Liver (tissue), 7 donors: ENCODE measurements at regions not wholly inside any gene's neighbourhood (a gene's known extent, or its start where the extent isn't known, plus 50 kb on each side); places are given as distances from the start of the nearest gene placed in this dataset.

Experiments used
- DNase-seq: peaks from one replicate; pipeline ENCODE4 v3.0.0-alpha.2; 2017; ENCODE audit warnings: low spot score
- H3K27ac ChIP-seq, 2 donors: one replicate each; pipeline ENCODE4 v1.7.0; 2013; ENCODE audit warnings: inconsistent platforms in 2 of 2, low read length in 2 of 2, control low read depth in 1 of 2, low read depth in 1 of 2, mild to moderate bottlenecking in 1 of 2
- H3K27me3 ChIP-seq, 4 donors: one replicate each; pipeline versions ENCODE4 v1.6.1 to v1.7.0; 2013; ENCODE audit warnings: low read length in 3 of 4, inconsistent platforms in 1 of 4, mild to moderate bottlenecking in 1 of 4, moderate library complexity in 1 of 4; ENCODE audit not compliant: control insufficient read depth in 4 of 4, insufficient read depth in 4 of 4
- H3K36me3 ChIP-seq, 4 donors: one replicate each; pipeline versions ENCODE4 v1.6.1 to v1.7.0; 2013; ENCODE audit warnings: low read length in 3 of 4, mild to moderate bottlenecking in 3 of 4, low read depth in 1 of 4, moderate library complexity in 1 of 4; ENCODE audit not compliant: control insufficient read depth in 4 of 4, insufficient read depth in 3 of 4
- H3K4me1 ChIP-seq, 4 donors: one replicate each; pipeline versions ENCODE4 v1.6.1 to v1.7.0; 2013; ENCODE audit warnings: low read length in 3 of 4, mild to moderate bottlenecking in 3 of 4, moderate library complexity in 1 of 4; ENCODE audit not compliant: control insufficient read depth in 4 of 4, insufficient read depth in 4 of 4
- H3K4me3 ChIP-seq, 3 donors: one replicate each; pipeline versions ENCODE4 v1.6.1 to v1.7.0; 2013; ENCODE audit warnings: low read length in 3 of 3, control low read depth in 1 of 3, low read depth in 1 of 3, mild to moderate bottlenecking in 1 of 3
- H3K9ac ChIP-seq, 2 donors: one replicate each; pipeline ENCODE4 v1.7.0; 2013; ENCODE audit warnings: low read length in 2 of 2, mild to moderate bottlenecking in 2 of 2, moderate library complexity in 2 of 2, control low read depth in 1 of 2, low read depth in 1 of 2
- H3K9me3 ChIP-seq, 4 donors: one replicate each; pipeline versions ENCODE4 v1.6.1 to v1.7.0; 2013; ENCODE audit warnings: low read length in 3 of 4; ENCODE audit not compliant: control insufficient read depth in 4 of 4
- ATF3 ChIP-seq: IDR thresholded peaks from 2 replicates; pipeline ENCODE4 v1.6.1; 2016; ENCODE audit warnings: antibody characterized with exemption
- EGR1 ChIP-seq, 2 donors: IDR thresholded peaks; 2 replicates each; pipeline ENCODE4 v1.6.1; 2016 to 2018; ENCODE audit warnings: antibody characterized with exemption in 2 of 2, low read depth in 2 of 2
- FOXA1 ChIP-seq: IDR thresholded peaks from 2 replicates; pipeline ENCODE4 v1.6.1; 2016; ENCODE audit warnings: antibody characterized with exemption
- GABPA ChIP-seq, 2 donors: IDR thresholded peaks in 1 of 2; conservative IDR thresholded peaks in 1 of 2; 2 replicates each; pipeline ENCODE4 v1.6.1; 2016; ENCODE audit warnings: antibody characterized with exemption in 2 of 2, mild to moderate bottlenecking in 1 of 2, moderate library complexity in 1 of 2
- HNF4A ChIP-seq, 2 donors: conservative IDR thresholded peaks; 2 replicates each; pipeline ENCODE4 v1.6.1; 2016; ENCODE audit warnings: antibody characterized with exemption in 2 of 2, mild to moderate bottlenecking in 2 of 2
- HNF4G ChIP-seq: IDR thresholded peaks from 2 replicates; pipeline ENCODE4 v1.6.1; 2016; ENCODE audit warnings: antibody characterized with exemption
- JUND ChIP-seq, 2 donors: IDR thresholded peaks; 2 replicates each; pipeline ENCODE4 v1.6.1; 2016; ENCODE audit warnings: antibody characterized with exemption in 2 of 2
- MAX ChIP-seq: IDR thresholded peaks from 2 replicates; pipeline ENCODE4 v1.6.1; 2016; ENCODE audit warnings: antibody characterized with exemption
- NR2F2 ChIP-seq: IDR thresholded peaks from 2 replicates; pipeline ENCODE4 v1.6.1; 2016; ENCODE audit warnings: antibody characterized with exemption
- RAD21 ChIP-seq, 2 donors: IDR thresholded peaks; 2 replicates each; pipeline ENCODE4 v1.6.1; 2016; ENCODE audit warnings: antibody characterized with exemption in 2 of 2, mild to moderate bottlenecking in 2 of 2
- REST ChIP-seq: IDR thresholded peaks from 2 replicates; pipeline ENCODE4 v1.6.1; 2016; ENCODE audit warnings: antibody characterized with exemption, mild to moderate bottlenecking
- RXRA ChIP-seq, 2 donors: IDR thresholded peaks; 2 replicates each; pipeline ENCODE4 v1.6.1; 2017 to 2018; ENCODE audit warnings: antibody characterized with exemption in 2 of 2, mild to moderate bottlenecking in 1 of 2
- SP1 ChIP-seq: IDR thresholded peaks from 2 replicates; pipeline ENCODE4 v1.6.1; 2018; ENCODE audit warnings: antibody characterized with exemption, mild to moderate bottlenecking
- TAF1 ChIP-seq: conservative IDR thresholded peaks from 2 replicates; pipeline ENCODE4 v1.6.1; 2016; ENCODE audit warnings: antibody characterized with exemption, mild to moderate bottlenecking
- YY1 ChIP-seq: IDR thresholded peaks from 2 replicates; pipeline ENCODE4 v1.6.1; 2016; ENCODE audit warnings: antibody characterized with exemption, mild to moderate bottlenecking
- ZBTB33 ChIP-seq: IDR thresholded peaks from 2 replicates; pipeline ENCODE4 v1.6.1; 2016; ENCODE audit warnings: antibody characterized with exemption
- WGBS: extraction: QIAGEN DNeasy Blood & Tissue Kit; methylation state at CpG from one replicate; pipeline ENCODE4 v1.1.7; 2013; 5-methylcytosine and 5-hydroxymethylcytosine counted together
- donor health status: healthy.
- donor health status: healthy.
- donor health status: healthy.
- donor health status: healthy.

- H3K27me3 ChIP-seq: no peaks in the 10 kb centered on the region
- H3K36me3 ChIP-seq: no peaks in the 10 kb centered on the region
- no peaks in the 10 kb centered on the region for H3K4me1 ChIP-seq
- no peak for TF ChIP-seq NR2F2
- TF ChIP-seq SP1: no peak
- TF ChIP-seq REST: no peak
- no peak for TF ChIP-seq RXRA (IDR thresholded peaks at IDR 0.05)
- TF ChIP-seq TAF1: no peak
- TF ChIP-seq GABPA (IDR thresholded peaks at IDR 0.05 in 1 of 2, conservative IDR thresholded peaks at IDR 0.05 in 1 of 2): no peak
- no peak for TF ChIP-seq MAX
- no peak overlapping the region for H3K4me3 ChIP-seq
- no peak overlapping the region for H3K9ac ChIP-seq
- H3K9me3 ChIP-seq: no peaks in the 10 kb centered on the region
- H3K27ac ChIP-seq: no peak overlapping the region
- 62% methylated on average over 2 of the region's 2 CpGs for WGBS
- no peak for DNase-seq
Observed at GRCh38 chr9:103755441-103755840, 338.7 kb upstream of the SMC2 start.

GRCh38 chr9:103755986-103756385 is 338.1 kb upstream of the SMC2 start:
- WGBS: 51% methylated on average over 1 of the region's 1 CpG
- TF ChIP-seq HNF4G (no peak), ZBTB33 (no peak), RXRA (IDR thresholded peaks at IDR 0.05) (no peak), NR2F2 (no peak), HNF4A (conservative IDR thresholded peaks at IDR 0.05) (no peak), EGR1 (IDR thresholded peaks at IDR 0.05; ENCODE audit: low read depth in 2 of 2) (no peak), TAF1 (no peak), JUND (IDR thresholded peaks at IDR 0.05) (no peak), YY1 (no peak), ATF3 (no peak), FOXA1 (no peak), RAD21 (IDR thresholded peaks at IDR 0.05) (no peak), GABPA (IDR thresholded peaks at IDR 0.05 in 1 of 2, conservative IDR thresholded peaks at IDR 0.05 in 1 of 2) (no peak), SP1 (no peak)

More at GRCh38 chr9:103755986-103756385, 338.1 kb upstream of the SMC2 start:
- Histone ChIP-seq H3K4me3 (no peak overlapping the region), H3K9ac (no peak overlapping the region), H3K27ac (no peak overlapping the region), H3K27me3 (no peaks in the 10 kb centered on the region), H3K9me3 (no peaks in the 10 kb centered on the region), H3K4me1 (no peaks in the 10 kb centered on the region), H3K36me3 (no peaks in the 10 kb centered on the region)
- no peak for DNase-seq
